ENCODE measurements at regions not wholly inside any gene's neighbourhood (a gene's known extent, or its start where the extent isn't known, plus 50 kb on each side); places are given as distances from the start of the nearest gene placed in this dataset.

DNA sequence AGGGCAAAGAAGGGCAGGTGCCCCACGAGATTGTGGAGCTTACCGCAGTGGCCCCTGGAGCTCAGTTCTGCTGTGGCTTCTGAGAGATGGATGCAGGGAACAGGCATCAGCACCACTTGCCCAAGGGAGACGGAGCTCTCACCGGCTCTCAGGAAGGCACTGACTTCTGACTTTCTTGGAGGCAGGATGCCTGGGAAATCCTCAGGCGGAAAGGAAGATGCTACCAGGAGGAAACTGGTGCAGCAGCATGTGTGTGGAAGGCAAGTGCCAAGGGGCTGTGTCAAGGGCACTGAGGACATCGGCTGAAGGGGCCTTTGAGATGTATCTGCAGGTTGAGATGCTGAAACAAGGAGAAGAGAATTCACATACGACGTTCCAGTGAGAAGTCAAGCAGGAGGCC is 64.0 kb downstream of the FOXA2 start:
- Histone ChIP-seq H3K4me2 (ENCODE audit: control insufficient read depth, extremely low read depth, insufficient read depth, low read depth, low read length) (no peak overlapping the region), H3K9me3 (ENCODE audit: control insufficient read depth, low read depth, low read length) (no peaks in the 10 kb centered on the region), H3K4me1 (ENCODE audit: control insufficient read depth, extremely low read depth, insufficient read depth, low read length) (no peaks in the 10 kb centered on the region), H4K20me1 (ENCODE audit: control insufficient read depth, extremely low read depth, insufficient read depth, low read length) (no peaks in the 10 kb centered on the region), H3K79me2 (ENCODE audit: control insufficient read depth, insufficient read depth, low read length) (no peaks in the 10 kb centered on the region), H3K9me1 (ENCODE audit: control insufficient read depth, extremely low read depth, insufficient read depth, low read length) (no peaks in the 10 kb centered on the region), H3K27ac (ENCODE audit: control insufficient read depth, insufficient read depth, low read length) (no peak overlapping the region), H3K36me3 (ENCODE audit: control insufficient read depth in 2 of 2, extremely low read depth in 1 of 2, insufficient read depth in 2 of 2, low read length in 2 of 2) (no peaks in the 10 kb centered on the region), H3K4me3 (ENCODE audit: control insufficient read depth in 2 of 3, extremely low read depth in 1 of 3, insufficient read depth in 2 of 3, low read depth in 1 of 3, low read length in 3 of 3) (no peak overlapping the region), H3K27me3 (ENCODE audit: control insufficient read depth, extremely low read depth, insufficient read depth, low read length) (no peaks in the 10 kb centered on the region), H2AFZ (ENCODE audit: control insufficient read depth, low read length) (no peak overlapping the region), H3K9ac (ENCODE audit: control insufficient read depth, extremely low read depth, insufficient read depth, low read length) (no peak overlapping the region)
- FAIRE-seq (no peak), DNase-seq (ENCODE audit: low read depth, low spot score) (no peak)
- dilution Hi-C loops (cut with MboI; ENCODE audit: extremely low pct_ligation_motif_present, low sequenced_read_pairs): no loop called here
- TF ChIP-seq EZH2 (IDR thresholded peaks at IDR 0.05; ENCODE audit: low read length) (no peak), CTCF (optimal IDR thresholded peaks at IDR 0.05 in 1 of 3, IDR thresholded peaks at IDR 0.05 in 1 of 3, conservative IDR thresholded peaks at IDR 0.05 in 1 of 3; ENCODE audit: extremely low read depth in 1 of 3, insufficient read depth in 2 of 3, low read length in 3 of 3) (no peak)

- TF ChIP-seq EZH2 (IDR thresholded peaks at IDR 0.05; ENCODE audit: low read length): no peak
- no peak for TF ChIP-seq CTCF (optimal IDR thresholded peaks at IDR 0.05 in 1 of 3, IDR thresholded peaks at IDR 0.05 in 1 of 3, conservative IDR thresholded peaks at IDR 0.05 in 1 of 3; ENCODE audit: extremely low read depth in 1 of 3, insufficient read depth in 2 of 3, low read length in 3 of 3)
- Histone ChIP-seq H3K9me1 (ENCODE audit: control insufficient read depth, extremely low read depth, insufficient read depth, low read length) (no peaks in the 10 kb centered on the region), H4K20me1 (ENCODE audit: control insufficient read depth, extremely low read depth, insufficient read depth, low read length) (no peaks in the 10 kb centered on the region), H3K4me3 (ENCODE audit: control insufficient read depth in 2 of 3, extremely low read depth in 1 of 3, insufficient read depth in 2 of 3, low read depth in 1 of 3, low read length in 3 of 3) (no peak overlapping the region), H3K9me3 (ENCODE audit: control insufficient read depth, low read depth, low read length) (no peaks in the 10 kb centered on the region), H3K4me1 (ENCODE audit: control insufficient read depth, extremely low read depth, insufficient read depth, low read length) (no peaks in the 10 kb centered on the region), H3K4me2 (ENCODE audit: control insufficient read depth, extremely low read depth, insufficient read depth, low read depth, low read length) (no peak overlapping the region), H3K27me3 (ENCODE audit: control insufficient read depth, extremely low read depth, insufficient read depth, low read length) (peaks cover 6% of the 10 kb centered on the region), H3K9ac (ENCODE audit: control insufficient read depth, extremely low read depth, insufficient read depth, low read length) (no peak overlapping the region), H3K79me2 (ENCODE audit: control insufficient read depth, insufficient read depth, low read length) (no peaks in the 10 kb centered on the region), H2AFZ (ENCODE audit: control insufficient read depth, low read length) (peak overlapping the region; percentile 15), H3K27ac (ENCODE audit: control insufficient read depth, insufficient read depth, low read length) (no peak overlapping the region), H3K36me3 (ENCODE audit: control insufficient read depth in 2 of 2, extremely low read depth in 1 of 2, insufficient read depth in 2 of 2, low read length in 2 of 2) (no peaks in the 10 kb centered on the region)
- DNase-seq (ENCODE audit: low read depth, low spot score) (no peak), FAIRE-seq (no peak)
- dilution Hi-C loops (cut with MboI; ENCODE audit: extremely low pct_ligation_motif_present, low sequenced_read_pairs): no loop called here
Measured at GRCh38 chr20:22515264-22515663, 69.1 kb downstream of the FOXA2 start.
